ENCODE measurements at regions not wholly inside any gene's neighbourhood (a gene's known extent, or its start where the extent isn't known, plus 50 kb on each side); places are given as distances from the start of the nearest gene placed in this dataset.

DNA sequence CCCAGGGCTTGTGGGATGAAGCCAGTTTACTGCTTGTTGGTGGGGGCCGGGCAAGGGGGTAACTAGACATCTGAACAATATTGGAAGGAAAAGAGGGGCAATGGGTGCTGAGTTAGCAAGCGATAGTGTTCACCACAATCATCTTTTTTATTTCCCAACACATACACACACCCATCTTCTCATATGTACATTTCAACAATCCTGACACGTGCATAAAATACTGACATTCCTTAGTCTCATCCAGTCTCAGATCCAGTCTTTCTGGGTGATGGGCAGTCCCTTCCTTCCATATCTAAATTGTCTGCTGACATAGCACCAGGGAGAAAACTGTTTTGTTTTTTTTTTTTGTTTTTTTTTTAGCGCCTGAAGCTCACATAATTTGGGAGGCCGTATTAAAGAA is 333.6 kb upstream of the TRPC7 start:
- Histone ChIP-seq H3K4me3 (no peak overlapping the region), H3K27ac (no peak overlapping the region), H3K4me1 (no peaks in the 10 kb centered on the region), H3K9me3 (no peaks in the 10 kb centered on the region), H3K27me3 (peaks cover 0 to 37% (median 2%) of the 10 kb centered on the region in 9 donors), H3K36me3 (no peaks in the 10 kb centered on the region)
- TF ChIP-seq POLR2A (IDR thresholded peaks at IDR 0.05): no peak
- TF ChIP-seq, protein P1, sequence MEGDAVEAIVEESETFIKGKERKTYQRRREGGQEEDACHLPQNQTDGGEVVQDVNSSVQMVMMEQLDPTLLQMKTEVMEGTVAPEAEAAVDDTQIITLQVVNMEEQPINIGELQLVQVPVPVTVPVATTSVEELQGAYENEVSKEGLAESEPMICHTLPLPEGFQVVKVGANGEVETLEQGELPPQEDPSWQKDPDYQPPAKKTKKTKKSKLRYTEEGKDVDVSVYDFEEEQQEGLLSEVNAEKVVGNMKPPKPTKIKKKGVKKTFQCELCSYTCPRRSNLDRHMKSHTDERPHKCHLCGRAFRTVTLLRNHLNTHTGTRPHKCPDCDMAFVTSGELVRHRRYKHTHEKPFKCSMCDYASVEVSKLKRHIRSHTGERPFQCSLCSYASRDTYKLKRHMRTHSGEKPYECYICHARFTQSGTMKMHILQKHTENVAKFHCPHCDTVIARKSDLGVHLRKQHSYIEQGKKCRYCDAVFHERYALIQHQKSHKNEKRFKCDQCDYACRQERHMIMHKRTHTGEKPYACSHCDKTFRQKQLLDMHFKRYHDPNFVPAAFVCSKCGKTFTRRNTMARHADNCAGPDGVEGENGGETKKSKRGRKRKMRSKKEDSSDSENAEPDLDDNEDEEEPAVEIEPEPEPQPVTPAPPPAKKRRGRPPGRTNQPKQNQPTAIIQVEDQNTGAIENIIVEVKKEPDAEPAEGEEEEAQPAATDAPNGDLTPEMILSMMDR (IDR thresholded peaks at IDR 0.05): no peak
- intact Hi-C loops (cut with DNase I): no loop called here
- WGBS, 4 donors: 84 to 89% (median 87%) methylated on average over 5 of the region's 5 CpGs
- no peak for DNase-seq
- ATAC-seq: no peak

DNA sequence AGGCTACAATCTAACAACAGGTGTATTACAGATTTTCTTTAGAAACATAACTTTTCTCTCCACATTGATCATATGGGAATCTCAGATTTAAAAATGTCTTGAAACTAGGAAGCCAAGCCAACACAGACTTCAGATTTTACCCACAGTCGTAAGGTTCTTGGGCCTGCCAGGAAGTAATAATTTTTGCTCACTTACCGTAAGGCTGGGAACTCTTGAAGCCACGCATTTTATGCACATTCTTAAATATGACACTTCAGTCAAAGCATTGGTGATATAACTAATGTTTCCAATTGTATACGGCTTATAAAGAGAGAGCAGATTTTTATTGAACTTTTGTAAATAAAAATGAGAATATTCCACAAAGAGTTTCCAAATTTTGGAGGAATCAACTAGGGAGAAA is 328.9 kb upstream of the TRPC7 start:
- no peak for ATAC-seq
- intact Hi-C loops (cut with DNase I): no loop called here

DNA sequence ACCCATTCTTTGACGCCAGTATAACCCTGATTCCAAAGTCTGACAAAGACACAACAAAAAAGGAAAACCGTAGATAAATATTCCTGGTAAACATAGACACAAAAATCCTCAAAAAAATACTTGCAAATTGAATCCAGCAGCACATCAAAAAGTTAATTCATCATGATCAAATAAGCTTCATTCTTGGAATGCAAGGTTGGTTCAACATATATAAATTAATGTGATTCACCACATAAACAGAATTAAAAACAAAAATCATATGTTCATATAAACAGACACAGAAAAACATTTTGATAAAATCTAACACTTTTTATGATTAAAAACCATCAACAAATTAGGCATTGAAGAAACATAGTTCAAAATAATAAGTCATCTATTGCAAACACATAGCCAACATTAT is 324.2 kb upstream of the TRPC7 start:
- TF ChIP-seq, protein P1 (IDR thresholded peaks at IDR 0.05): no peak
- TF ChIP-seq POLR2A (IDR thresholded peaks at IDR 0.05): no peak
- no peaks in the 10 kb centered on the region for H3K4me1 ChIP-seq
- no peak overlapping the region for H3K4me3 ChIP-seq
- peaks cover 0 to 4% (median 0%) of the 10 kb centered on the region in 9 donors for H3K27me3 ChIP-seq
- no peak overlapping the region for H3K27ac ChIP-seq
- ATAC-seq (no peak), DNase-seq (no peak)
- intact Hi-C loops (cut with DNase I): no loop called here
- H3K9me3 ChIP-seq: peaks cover 0 to 57% (median 30%) of the 10 kb centered on the region in 12 donors
- WGBS, 4 donors: 33 to 75% (median 52%) methylated on average over 2 of the region's 2 CpGs
- H3K36me3 ChIP-seq: no peaks in the 10 kb centered on the region

More for the DNA sequence above, 328.9 kb upstream of the TRPC7 start:
- 80 to 85% (median 81%) methylated on average over 4 of the region's 4 CpGs for WGBS, 4 donors
- H3K4me1 ChIP-seq: no peaks in the 10 kb centered on the region
- TF ChIP-seq, protein P1 (IDR thresholded peaks at IDR 0.05): no peak
- no peak for TF ChIP-seq POLR2A (IDR thresholded peaks at IDR 0.05)
- no peak overlapping the region for H3K4me3 ChIP-seq
- H3K27ac ChIP-seq: no peak overlapping the region
- H3K9me3 ChIP-seq: peaks cover 0 to 20% (median 10%) of the 10 kb centered on the region in 12 donors
- H3K27me3 ChIP-seq: peaks cover 0 to 31% (median 0%) of the 10 kb centered on the region in 9 donors
- DNase-seq: no peak
- no peaks in the 10 kb centered on the region for H3K36me3 ChIP-seq

DNA sequence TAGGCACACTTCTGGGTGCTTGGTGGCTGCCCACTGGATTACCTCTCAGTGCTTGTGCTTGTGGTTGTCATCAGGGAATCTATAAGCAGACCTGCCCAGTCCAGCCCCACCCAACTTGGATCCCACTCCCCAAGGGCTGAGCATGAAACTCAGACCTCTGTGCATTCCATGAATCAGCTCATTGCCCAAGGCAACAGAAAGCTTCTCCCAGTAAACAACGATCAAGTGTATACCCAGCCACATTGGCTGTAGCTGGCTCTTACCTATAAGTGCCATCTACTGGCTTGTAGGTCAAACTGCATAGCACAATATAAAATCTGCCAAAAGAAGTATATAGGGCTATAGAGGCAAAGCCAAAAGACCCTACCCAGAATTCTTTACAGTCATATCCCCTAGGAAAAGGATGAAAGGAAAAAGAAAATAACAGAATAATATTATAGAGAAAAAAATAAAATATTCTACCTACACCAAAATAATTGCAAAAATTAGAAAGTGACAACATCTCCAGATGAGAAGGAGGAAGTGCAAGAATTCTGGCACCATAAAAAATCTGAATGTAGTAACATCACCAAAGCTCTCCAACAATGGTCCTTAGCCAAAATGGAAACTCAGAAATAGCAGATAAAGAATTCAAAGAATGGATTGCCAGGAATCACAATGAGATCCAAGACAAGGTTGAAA is 321.0 kb upstream of the TRPC7 start:
- Histone ChIP-seq H3K4me3 (no peak overlapping the region), H3K27me3 (peaks cover 0 to 9% (median 0%) of the 10 kb centered on the region in 9 donors), H3K36me3 (no peaks in the 10 kb centered on the region), H3K9me3 (peaks cover 0 to 57% (median 30%) of the 10 kb centered on the region in 12 donors), H3K27ac (no peak overlapping the region), H3K4me1 (no peaks in the 10 kb centered on the region)
- no peak for DNase-seq
- TF ChIP-seq, protein P1 (IDR thresholded peaks at IDR 0.05): peak in 2 of 12 donors; percentile 9 to 21
- TF ChIP-seq POLR2A (IDR thresholded peaks at IDR 0.05): no peak
- intact Hi-C loops (cut with DNase I): no loop called here
- 5 to 27% (median 16%) methylated on average over 1 of the region's 1 CpG for WGBS, 4 donors
- ATAC-seq: no peak
